Epithelial cell of proximal tubule (primary cell): ENCODE measurements at regions not wholly inside any gene's neighbourhood (a gene's known extent, or its start where the extent isn't known, plus 50 kb on each side); places are given as distances from the start of the nearest gene placed in this dataset.
A peak's percentile ranks its signal among the peaks of the same experiment; 100 is the strongest.
"Not testable (repeated sequence)": the region's sequence is repeated elsewhere in the genome, so short reads cannot be mapped to it uniquely, and the experiment has no call there.

ENCODE experiments used
- DNase-seq: peaks from one replicate; pipeline ENCODE4 v3.0.0-alpha.2; 2011; ENCODE audit warnings: low read depth
- H3K4me3 ChIP-seq: 2 replicates; pipeline ENCODE4 v1.5.1; 2011; ENCODE audit warnings: low read depth, mild to moderate bottlenecking, low read length
- TF ChIP-seq, protein P1 (sequence below): conservative IDR thresholded peaks from 2 replicates; pipeline ENCODE4 v1.5.1; 2012; ENCODE audit warnings: low read depth, mild to moderate bottlenecking, low read length

DNA sequence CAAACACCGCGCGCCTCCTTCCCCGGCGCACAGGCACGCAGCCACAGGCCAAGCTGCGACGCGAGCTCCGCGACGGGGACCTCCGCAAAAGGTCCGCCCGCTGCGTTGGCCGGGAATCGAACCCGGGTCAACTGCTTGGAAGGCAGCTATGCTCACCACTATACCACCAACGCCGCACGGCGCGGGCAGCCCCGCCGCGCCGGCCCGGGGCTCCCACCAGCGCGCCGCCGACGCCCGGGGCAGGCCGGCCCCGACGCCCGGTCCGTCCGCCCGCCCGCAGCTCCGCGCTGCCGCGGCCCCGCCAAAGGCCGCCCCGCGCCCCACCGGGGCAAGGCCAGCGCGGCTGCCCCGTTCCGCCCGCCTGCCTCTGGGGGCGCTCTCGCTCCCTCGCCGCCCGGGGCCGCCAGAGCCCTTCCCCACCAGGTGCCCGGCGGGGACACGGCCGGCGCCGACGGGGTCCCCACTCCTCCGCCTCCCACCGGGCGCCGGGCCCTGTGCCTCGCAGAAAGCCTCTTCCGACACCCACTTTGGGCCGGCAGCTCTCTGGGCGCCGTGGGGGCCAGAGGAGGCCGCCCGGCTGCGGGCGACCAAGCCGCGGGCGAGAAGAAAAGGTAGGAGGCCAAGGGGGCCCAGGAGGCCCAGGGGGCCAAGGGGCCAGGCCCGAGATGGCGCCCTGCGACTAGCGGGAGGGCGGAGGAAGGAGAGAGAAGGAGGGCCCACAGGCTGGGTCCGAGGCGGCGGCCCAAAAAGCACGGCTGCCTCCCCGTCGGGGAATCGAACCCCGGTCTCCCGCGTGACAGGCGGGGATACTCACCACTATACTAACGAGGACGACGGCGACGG, 50.2 kb upstream of the FCGR2A start:
- not testable (repeated sequence) for DNase-seq

DNA sequence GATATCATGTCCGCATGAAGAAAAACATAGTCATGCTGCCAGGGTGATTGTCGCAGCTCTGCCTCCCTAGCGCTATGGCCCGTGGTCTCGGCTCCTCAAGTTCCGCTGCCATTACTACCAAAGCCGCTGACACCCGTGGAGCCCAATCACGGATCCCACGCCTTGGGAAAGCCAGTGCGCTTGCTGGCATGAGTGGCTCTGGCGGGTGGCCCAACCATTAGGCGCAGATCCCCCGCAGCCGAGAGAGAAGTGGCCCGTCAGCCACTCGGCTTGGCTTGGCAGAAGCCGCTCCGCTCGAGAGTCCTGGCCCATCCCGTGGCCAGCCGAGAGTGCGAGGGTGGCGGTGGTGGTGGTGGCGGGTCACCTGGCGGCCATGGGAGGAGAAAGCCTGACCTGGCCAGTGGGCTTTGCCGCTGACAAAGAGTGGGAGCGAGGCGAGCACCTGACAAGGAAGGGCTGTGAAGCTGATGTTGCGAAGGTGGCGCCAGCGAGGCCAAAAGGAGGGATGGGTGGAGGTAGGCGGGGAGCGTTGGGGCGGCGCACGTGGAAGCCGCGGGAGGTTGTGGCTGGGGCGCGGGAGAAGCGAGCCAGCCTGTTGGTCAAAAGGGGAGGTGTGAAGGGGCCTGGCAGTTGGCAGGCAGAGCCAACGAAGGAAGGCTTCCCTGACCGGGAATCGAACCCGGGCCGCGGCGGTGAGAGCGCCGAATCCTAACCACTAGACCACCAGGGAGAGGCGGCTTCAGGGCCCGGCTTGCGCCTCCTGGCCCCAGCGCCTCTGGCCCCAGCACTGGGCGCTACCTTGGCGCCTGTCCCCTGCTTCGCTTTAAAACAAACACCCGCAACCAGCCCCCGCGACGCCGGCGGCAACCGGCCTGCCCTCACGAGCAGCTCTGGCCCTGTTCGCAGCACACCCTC, 51.0 kb upstream of the FCGR2A start:
- not testable (repeated sequence) for DNase-seq, H3K4me3 ChIP-seq

More for the DNA sequence above, 50.2 kb upstream of the FCGR2A start:
- not testable (repeated sequence) for H3K4me3 ChIP-seq

DNA sequence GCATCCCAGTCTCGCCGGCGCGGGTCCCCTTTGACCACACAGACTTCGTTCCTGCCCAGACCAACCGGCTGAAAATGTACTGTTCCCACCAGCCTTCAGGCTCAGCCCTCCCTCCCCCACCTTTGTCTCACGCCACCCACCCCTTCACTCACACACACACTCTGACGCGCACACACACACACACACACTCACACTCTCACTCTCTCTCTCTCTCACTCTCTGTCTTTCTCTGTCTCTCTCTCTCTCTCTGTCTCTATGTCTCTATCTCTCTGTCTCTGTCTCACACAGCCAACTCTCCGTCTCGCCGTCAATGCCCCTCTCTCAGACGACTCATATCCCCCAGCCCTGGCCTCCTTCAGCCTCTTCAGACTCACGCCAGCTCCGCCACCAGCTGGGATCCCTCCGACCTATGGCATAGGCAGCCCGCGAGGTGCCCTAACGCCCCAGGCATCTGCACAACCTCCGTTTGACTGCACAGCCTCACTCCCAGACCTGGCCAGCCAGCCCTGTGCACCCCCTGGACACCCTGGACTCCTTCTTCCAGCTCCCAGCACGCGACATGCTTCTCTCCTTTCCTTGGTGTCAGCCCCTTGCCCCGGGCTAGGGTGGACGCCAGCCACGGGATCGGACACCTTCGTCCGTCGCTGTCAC, 53.4 kb upstream of the FCGR2A start:
- DNase-seq, H3K4me3 ChIP-seq: not testable (repeated sequence)

DNA sequence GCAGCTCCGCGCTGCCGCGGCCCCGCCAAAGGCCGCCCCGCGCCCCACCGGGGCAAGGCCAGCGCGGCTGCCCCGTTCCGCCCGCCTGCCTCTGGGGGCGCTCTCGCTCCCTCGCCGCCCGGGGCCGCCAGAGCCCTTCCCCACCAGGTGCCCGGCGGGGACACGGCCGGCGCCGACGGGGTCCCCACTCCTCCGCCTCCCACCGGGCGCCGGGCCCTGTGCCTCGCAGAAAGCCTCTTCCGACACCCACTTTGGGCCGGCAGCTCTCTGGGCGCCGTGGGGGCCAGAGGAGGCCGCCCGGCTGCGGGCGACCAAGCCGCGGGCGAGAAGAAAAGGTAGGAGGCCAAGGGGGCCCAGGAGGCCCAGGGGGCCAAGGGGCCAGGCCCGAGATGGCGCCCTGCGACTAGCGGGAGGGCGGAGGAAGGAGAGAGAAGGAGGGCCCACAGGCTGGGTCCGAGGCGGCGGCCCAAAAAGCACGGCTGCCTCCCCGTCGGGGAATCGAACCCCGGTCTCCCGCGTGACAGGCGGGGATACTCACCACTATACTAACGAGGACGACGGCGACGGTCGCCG, 57.4 kb upstream of the FCGR2A start:
- not testable (repeated sequence) for DNase-seq

DNA sequence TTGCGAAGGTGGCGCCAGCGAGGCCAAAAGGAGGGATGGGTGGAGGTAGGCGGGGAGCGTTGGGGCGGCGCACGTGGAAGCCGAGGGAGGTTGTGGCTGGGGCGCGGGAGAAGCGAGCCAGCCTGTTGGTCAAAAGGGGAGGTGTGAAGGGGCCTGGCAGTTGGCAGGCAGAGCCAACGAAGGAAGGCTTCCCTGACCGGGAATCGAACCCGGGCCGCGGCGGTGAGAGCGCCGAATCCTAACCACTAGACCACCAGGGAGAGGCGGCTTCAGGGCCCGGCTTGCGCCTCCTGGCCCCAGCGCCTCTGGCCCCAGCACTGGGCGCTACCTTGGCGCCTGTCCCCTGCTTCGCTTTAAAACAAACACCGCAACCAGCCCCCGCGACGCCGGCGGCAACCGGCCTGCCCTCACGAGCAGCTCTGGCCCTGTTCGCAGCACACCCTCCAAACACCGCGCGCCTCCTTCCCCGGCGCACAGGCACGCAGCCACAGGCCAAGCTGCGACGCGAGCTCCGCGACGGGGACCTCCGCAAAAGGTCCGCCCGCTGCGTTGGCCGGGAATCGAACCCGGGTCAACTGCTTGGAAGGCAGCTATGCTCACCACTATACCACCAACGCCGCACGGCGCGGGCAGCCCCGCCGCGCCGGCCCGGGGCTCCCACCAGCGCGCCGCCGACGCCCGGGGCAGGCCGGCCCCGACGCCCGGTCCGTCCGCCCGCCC, 58.1 kb upstream of the FCGR2A start:
- DNase-seq, H3K4me3 ChIP-seq: not testable (repeated sequence)

More for the DNA sequence above, 57.4 kb upstream of the FCGR2A start:
- not testable (repeated sequence) for H3K4me3 ChIP-seq

DNA sequence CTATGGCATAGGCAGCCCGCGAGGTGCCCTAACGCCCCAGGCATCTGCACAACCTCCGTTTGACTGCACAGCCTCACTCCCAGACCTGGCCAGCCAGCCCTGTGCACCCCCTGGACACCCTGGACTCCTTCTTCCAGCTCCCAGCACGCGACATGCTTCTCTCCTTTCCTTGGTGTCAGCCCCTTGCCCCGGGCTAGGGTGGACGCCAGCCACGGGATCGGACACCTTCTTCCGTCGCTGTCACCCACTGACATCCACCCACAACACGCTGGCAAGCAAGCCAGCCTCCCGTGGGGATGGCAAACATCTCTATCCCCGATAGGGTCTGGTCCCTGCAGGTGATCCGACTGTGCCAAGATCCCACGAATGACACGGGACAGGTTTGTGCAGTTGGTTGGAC, 60.5 kb upstream of the FCGR2A start:
- not testable (repeated sequence) for DNase-seq, H3K4me3 ChIP-seq

DNA sequence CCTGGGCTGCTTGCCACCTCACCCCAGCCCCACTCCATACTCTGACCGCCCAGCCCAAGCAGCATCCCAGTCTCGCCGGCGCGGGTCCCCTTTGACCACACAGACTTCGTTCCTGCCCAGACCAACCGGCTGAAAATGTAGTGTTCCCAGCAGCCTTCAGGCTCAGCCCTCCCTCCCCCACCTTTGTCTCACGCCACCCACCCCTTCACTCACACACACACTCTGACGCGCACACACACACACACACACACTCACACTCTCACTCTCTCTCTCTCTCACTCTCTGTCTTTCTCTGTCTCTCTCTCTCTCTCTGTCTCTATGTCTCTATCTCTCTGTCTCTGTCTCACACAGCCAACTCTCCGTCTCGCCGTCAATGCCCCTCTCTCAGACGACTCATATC, 61.0 kb upstream of the FCGR2A start:
- DNase-seq, H3K4me3 ChIP-seq: not testable (repeated sequence)

DNA sequence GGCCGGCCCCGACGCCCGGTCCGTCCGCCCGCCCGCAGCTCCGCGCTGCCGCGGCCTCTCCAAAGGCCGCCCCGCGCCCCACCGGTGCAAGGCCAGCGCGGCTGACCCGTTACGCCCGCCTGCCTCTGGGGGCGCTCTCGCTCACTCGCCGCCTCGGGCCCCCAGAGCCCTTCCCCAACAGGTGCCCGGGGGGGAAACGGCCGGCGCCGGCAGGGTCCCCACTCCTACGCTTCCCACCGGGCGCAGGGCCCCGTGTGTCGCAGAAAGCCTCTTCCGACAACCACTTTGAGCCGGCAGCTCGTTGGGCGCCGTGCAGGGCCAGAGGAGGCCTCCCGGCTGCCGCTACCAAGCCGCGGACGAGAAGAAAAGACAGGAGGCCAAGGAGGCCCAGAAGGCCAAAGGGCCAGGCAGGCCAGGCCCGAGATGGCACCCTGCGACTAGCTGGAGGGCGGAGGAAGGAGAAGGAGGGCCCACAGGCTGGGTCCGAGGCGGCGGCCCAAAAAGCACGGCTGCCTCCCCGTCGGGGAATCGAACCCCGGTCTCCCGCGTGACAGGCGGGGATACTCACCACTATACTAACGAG, 64.9 kb upstream of the FCGR2A start:
- DNase-seq, result no peak
- TF ChIP-seq, protein P1, sequence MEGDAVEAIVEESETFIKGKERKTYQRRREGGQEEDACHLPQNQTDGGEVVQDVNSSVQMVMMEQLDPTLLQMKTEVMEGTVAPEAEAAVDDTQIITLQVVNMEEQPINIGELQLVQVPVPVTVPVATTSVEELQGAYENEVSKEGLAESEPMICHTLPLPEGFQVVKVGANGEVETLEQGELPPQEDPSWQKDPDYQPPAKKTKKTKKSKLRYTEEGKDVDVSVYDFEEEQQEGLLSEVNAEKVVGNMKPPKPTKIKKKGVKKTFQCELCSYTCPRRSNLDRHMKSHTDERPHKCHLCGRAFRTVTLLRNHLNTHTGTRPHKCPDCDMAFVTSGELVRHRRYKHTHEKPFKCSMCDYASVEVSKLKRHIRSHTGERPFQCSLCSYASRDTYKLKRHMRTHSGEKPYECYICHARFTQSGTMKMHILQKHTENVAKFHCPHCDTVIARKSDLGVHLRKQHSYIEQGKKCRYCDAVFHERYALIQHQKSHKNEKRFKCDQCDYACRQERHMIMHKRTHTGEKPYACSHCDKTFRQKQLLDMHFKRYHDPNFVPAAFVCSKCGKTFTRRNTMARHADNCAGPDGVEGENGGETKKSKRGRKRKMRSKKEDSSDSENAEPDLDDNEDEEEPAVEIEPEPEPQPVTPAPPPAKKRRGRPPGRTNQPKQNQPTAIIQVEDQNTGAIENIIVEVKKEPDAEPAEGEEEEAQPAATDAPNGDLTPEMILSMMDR, result peak; percentile 60
- H3K4me3 ChIP-seq, result peak overlapping the region; percentile 58

DNA sequence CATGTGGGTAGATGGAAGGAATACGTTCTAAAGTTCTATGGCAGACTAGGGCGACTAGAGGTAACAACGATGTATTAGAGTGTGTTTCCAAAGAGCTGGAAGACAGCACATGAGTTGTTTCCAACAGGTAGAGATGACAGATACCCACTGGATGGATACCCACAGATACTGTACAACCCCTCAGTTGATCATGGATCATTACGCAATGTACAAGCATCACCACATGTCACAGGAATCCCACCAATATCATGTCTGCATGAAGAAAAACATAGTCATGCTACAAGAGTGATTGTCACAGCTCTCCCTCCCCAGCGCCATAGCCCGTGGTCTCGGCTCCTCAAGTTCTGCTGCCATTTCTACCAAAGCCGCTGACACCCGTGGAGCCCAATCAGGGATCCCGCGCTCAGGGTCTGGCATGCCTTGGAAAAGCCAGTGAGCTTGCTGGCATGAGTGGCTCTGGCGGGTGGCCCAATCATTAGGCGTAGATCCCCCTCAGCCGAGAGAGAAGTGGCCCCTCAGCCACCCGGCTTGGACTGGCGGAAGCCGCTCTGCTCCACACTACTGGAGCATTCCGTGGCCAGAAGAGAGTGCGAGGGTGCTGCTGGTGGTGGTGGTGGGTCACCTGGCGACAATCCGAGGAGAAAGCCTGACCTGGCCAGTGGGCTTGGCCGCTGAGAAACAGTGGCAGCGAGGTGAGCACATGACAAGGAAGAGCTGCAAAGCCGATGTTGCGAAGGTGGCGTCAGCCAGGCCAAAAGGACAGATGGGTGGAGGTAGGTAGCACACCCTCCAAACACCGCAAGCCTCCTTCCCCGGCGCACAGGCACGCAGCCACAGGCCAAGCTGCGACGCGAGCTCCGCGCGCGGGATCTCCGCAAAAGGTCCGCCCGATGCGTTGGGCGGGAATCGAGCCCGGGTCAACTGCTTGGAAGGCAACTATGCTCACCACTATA, 65.7 kb upstream of the FCGR2A start:
- DNase-seq, result no peak
- H3K4me3 ChIP-seq, result peak overlapping the region; percentile 58
- TF ChIP-seq, protein P1, result no peak

DNA sequence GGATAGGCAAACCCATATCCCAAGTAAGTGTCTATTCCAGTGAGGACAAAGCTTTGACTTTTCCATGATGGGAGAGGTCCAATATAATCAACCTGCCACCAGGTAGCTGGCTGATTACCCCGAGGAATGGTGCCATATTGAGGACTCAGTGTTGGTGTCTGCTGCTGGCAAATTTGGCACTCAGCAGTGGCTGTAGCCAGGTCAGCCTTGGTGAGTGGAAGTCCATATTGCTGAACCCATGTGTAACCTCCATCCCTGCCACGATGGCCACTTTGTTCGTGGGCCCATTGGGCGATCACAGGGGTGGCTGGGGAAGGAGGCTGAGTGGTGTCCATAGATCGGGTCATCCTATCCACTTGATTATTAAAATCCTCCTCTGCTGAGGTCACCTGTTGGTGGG, 65.5 kb upstream of the CFAP126 start:
- DNase-seq, H3K4me3 ChIP-seq: not testable (repeated sequence)
